HAP-1 (cell line): ENCODE measurements at regions not wholly inside any gene's neighbourhood (a gene's known extent, or its start where the extent isn't known, plus 50 kb on each side); places are given as distances from the start of the nearest gene placed in this dataset.

ENCODE experiments used
- DNase-seq, 2 experiments: peaks; one replicate each; pipeline ENCODE4 v3.0.0-alpha.2; 2016 to 2020; ENCODE audit warnings: low spot score in 2 of 2
- H3K27me3 ChIP-seq: fragments of 250-450 bp; sonication (Bioruptor Pico); 2 replicates; pipeline ENCODE4 v1.5.1; 2020; ENCODE audit warnings: low read depth, mild to moderate bottlenecking, moderate library complexity
- H3K36me3 ChIP-seq: fragments of 250-450 bp; sonication (Bioruptor Pico); replicated peaks from 2 replicates; pipeline ENCODE4 v1.5.1; 2020; ENCODE audit warnings: mild to moderate bottlenecking
- H3K4me1 ChIP-seq: fragments of 250-450 bp; sonication (Bioruptor Pico); 2 replicates; pipeline ENCODE4 v1.5.1; 2020; ENCODE audit warnings: mild to moderate bottlenecking
- H3K4me3 ChIP-seq: fragments of 250-450 bp; sonication (Bioruptor Pico); 2 replicates; pipeline ENCODE4 v1.5.1; 2020; ENCODE audit warnings: mild to moderate bottlenecking, moderate library complexity
- H3K9me3 ChIP-seq: fragments of 250-450 bp; sonication (Bioruptor Pico); 2 replicates; pipeline ENCODE4 v1.5.1; 2020; ENCODE audit warnings: mild to moderate bottlenecking, moderate library complexity
- in situ Hi-C: fragments of 300-500 bp; cut with MboI; formaldehyde crosslinking; loops from 3 replicates; pipeline ENCODE4 v1.14.3; 2020; ENCODE audit warnings: low sequenced_read_pairs, inconsistent platforms, mixed read lengths

DNA sequence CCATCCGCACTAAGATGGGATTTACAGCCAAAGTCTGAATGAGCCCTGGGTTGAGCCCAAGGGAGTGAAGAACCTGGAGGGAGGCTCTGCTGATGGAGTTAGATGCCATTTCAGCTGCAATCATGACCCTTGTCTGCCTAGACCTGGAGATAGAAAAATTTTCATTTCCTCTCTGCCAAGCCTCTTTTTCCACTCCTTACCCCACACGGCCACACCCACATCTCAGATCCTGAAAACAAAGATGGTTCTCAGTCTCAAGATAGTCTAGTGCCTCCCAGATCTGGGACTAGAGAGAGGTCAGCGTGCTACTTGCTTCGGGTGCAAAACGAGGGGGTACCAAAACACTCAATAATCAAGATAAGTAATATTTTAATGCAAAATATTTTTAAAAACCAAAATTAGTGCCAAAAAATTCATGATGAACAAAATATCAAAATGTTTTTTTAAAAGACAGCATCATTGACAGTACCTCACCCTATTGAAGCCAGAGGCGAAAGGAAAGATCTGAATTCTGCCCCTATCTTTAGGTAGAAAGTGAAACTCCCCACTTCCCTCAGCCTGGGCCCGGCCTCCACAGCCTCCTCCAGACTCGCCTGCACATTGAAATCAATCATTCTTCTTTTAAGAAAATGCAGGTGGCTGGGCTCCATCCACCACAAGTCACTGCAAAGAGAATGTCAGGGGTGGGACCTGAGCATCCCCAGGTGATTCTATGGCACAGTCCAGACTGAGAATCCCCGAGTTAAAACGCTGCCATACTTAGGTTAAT, 57.8 kb upstream of the GPR45 start:
- Histone ChIP-seq H3K9me3 (no peaks in the 10 kb centered on the region), H3K4me3 (no peak overlapping the region), H3K27me3 (no peaks in the 10 kb centered on the region; the same call in 1 of the 2 replicates), H3K4me1 (no peaks in the 10 kb centered on the region), H3K36me3 (no peaks in the 10 kb centered on the region)
- DNase-seq: no peak
- in situ Hi-C loops: no loop called here

DNA sequence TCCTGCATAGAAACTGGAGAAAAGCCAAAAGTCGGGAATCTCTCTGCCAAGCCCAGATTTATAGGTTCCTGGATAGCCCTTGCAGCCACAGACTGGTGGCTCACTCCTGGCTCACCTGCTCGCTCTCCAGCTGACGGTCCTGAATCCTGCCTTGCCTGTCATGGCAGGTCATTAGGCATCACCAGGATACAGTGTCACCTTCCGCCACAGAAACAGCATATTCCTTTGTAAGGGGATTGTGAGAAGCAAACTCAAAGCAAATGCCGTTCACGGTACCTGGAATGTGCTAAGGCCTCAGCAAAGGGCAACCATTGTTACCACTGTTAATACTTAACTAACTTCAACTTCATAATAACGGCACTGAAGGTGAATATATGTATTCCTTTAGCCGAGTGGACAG, 57.1 kb upstream of the GPR45 start:
- in situ Hi-C loops: no loop called here
- Histone ChIP-seq H3K36me3 (no peaks in the 10 kb centered on the region), H3K4me3 (no peak overlapping the region), H3K4me1 (no peaks in the 10 kb centered on the region), H3K27me3 (no peaks in the 10 kb centered on the region; the same call in 1 of the 2 replicates), H3K9me3 (no peaks in the 10 kb centered on the region)
- DNase-seq: no peak

DNA sequence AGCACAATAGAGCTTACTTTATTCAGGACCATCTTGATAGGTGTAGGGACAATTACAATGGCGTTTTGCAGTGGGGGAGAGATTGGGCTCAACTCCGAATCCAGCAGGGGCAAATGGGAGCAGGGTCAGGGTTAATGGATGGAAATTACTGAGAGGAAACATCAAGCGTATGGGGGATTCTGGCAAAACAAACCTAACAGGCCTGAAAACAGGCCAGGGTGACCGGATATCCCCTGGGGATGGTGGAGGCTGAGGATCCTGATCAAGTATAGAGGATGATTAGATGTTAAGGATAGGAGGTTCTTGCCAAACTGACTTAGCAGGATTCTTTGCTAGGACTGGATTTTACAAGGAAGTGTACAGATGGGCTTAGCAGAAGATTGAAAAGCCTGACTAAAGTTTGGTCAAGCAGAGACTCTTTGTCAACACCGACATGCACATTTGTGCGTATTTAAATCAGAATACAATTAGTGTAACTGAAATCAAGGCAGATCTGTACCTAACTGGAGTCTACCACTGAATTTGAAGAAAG, 54.5 kb upstream of the GPR45 start:
- in situ Hi-C loops: no loop called here
- H3K27me3 ChIP-seq: no peaks in the 10 kb centered on the region; the same call in 1 of the 2 replicates
- H3K9me3 ChIP-seq: peaks cover 2% of the 10 kb centered on the region; the same call in 1 of the 2 replicates
- H3K4me3 ChIP-seq: no peak overlapping the region
- no peaks in the 10 kb centered on the region for H3K4me1 ChIP-seq
- DNase-seq: no peak
- no peaks in the 10 kb centered on the region for H3K36me3 ChIP-seq

DNA sequence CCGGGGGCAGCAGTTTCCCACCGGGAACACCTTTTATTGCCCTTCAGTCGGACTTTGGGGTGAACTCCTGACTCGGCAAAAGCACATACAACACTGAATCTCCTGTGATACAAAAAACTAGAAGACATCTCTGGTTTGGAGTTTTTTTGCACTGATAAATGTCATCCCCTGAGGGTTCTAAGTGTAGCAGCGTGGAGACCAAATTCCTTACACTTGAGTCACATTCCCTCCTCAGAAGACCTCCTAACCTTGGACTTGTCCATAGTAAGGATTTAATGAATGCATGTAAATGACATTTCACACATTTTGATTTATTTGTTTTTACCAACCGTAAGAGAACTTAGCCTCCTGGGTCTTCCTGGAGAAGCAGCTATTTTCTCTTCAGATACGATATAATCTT, 54.0 kb upstream of the GPR45 start:
- Histone ChIP-seq H3K36me3 (no peaks in the 10 kb centered on the region), H3K4me3 (no peak overlapping the region), H3K9me3 (peaks cover 2% of the 10 kb centered on the region; the same call in 1 of the 2 replicates), H3K27me3 (no peaks in the 10 kb centered on the region; the same call in 1 of the 2 replicates), H3K4me1 (no peaks in the 10 kb centered on the region)
- no peak for DNase-seq
- in situ Hi-C loops: no loop called here

DNA sequence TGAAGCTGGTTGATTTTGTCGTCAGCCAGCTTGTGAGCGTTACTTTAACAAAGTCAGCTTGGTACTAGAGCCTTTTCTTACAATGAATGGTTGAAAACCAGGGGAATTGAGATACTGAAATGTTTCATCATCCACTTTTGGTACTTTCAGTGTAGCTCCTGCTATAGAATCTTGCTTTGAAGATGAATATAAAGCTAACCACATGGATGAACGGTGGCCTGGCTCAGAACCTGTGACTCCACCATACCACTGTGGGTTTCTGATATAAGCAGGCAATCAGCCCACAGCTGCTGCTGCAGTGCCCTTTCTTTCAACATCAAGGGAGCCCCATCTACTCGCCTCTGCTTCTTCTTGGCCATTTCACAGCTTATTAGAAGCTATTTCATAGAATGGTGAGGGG, 53.2 kb upstream of the GPR45 start:
- H3K36me3 ChIP-seq: no peaks in the 10 kb centered on the region
- H3K9me3 ChIP-seq: peaks cover 2% of the 10 kb centered on the region; the same call in 1 of the 2 replicates
- no peak overlapping the region for H3K4me3 ChIP-seq
- H3K27me3 ChIP-seq: no peaks in the 10 kb centered on the region; the same call in 1 of the 2 replicates
- DNase-seq: no peak
- no peaks in the 10 kb centered on the region for H3K4me1 ChIP-seq
- in situ Hi-C loops: no loop called here
